ENCODE measurements at regions not wholly inside any gene's neighbourhood (a gene's known extent, or its start where the extent isn't known, plus 50 kb on each side); places are given as distances from the start of the nearest gene placed in this dataset.

DNA sequence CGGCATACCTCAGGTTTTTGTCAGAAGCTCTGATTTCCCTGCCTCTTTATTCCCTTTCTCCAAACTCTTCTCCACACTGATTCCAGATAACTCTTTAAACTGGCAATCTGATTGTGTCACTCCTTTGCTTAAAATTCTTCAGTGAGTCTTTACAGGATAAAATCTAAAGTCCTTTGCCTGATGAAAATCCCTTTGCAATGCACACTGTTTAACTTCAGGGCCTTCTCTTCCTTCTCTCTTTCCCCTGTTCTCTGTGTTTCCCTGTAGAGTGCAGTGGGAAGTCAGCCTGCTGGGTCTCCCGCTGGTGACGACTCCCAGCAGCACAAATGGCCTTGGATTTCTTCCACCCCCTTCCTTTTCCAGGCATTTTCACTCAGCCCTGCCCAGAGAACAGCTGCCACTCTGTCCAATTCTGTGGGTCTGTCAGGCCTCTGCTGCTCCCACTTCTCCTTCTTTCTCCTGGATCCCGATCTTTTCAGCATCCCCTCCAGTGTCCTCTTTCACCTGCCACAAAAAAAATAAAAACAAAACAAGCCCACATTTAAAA, 189.9 kb upstream of the NWD2 start:
- no peaks in the 10 kb centered on the region for H3K36me3 ChIP-seq
- H3K27ac ChIP-seq: no peak overlapping the region
- no peak for ATAC-seq
- H3K4me3 ChIP-seq: no peak overlapping the region
- WGBS, 2 donors (ENCODE audit: low coverage in 1 of 2): 26 to 46% methylated on average over 4 of the region's 4 CpGs
- no peaks in the 10 kb centered on the region for H3K4me1 ChIP-seq
- no peaks in the 10 kb centered on the region for H3K27me3 ChIP-seq
- no peak for TF ChIP-seq POLR2AphosphoS5 (IDR thresholded peaks at IDR 0.05)
- TF ChIP-seq EP300 (IDR thresholded peaks at IDR 0.05): no peak
- TF ChIP-seq, protein P1, sequence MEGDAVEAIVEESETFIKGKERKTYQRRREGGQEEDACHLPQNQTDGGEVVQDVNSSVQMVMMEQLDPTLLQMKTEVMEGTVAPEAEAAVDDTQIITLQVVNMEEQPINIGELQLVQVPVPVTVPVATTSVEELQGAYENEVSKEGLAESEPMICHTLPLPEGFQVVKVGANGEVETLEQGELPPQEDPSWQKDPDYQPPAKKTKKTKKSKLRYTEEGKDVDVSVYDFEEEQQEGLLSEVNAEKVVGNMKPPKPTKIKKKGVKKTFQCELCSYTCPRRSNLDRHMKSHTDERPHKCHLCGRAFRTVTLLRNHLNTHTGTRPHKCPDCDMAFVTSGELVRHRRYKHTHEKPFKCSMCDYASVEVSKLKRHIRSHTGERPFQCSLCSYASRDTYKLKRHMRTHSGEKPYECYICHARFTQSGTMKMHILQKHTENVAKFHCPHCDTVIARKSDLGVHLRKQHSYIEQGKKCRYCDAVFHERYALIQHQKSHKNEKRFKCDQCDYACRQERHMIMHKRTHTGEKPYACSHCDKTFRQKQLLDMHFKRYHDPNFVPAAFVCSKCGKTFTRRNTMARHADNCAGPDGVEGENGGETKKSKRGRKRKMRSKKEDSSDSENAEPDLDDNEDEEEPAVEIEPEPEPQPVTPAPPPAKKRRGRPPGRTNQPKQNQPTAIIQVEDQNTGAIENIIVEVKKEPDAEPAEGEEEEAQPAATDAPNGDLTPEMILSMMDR (IDR thresholded peaks at IDR 0.05): no peak
- TF ChIP-seq POLR2A (IDR thresholded peaks at IDR 0.05): no peak
- no peaks in the 10 kb centered on the region for H3K9me3 ChIP-seq

DNA sequence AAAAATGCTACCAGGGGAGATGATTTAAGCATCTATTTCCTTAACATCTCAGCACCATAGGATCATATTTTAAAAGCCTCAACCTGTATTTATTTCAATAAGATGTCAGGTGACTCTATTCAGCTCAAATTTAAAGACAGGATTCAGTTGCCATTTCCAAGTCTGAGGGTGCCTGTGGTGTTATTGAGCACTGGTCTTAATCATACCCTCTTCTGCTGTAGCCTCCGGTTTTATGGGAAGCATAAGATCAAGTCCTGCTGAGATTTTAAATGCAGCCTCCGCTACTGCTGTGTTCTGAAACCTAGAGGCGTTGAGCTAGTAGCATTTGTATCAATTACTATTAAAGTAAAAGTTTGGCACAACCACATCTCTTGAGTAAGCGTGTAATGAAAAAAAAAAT, 185.7 kb upstream of the NWD2 start:
- Histone ChIP-seq H3K4me3 (no peak overlapping the region), H3K9me3 (no peaks in the 10 kb centered on the region), H3K27ac (no peak overlapping the region), H3K36me3 (no peaks in the 10 kb centered on the region), H3K27me3 (no peaks in the 10 kb centered on the region), H3K4me1 (no peaks in the 10 kb centered on the region)
- ATAC-seq: no peak
- TF ChIP-seq, protein P1 (IDR thresholded peaks at IDR 0.05): no peak
- no peak for TF ChIP-seq POLR2AphosphoS5 (IDR thresholded peaks at IDR 0.05)
- no peak for TF ChIP-seq EP300 (IDR thresholded peaks at IDR 0.05)
- no peak for TF ChIP-seq POLR2A (IDR thresholded peaks at IDR 0.05)
- 78 to 79% methylated on average over 4 of the region's 4 CpGs for WGBS, 2 donors (ENCODE audit: low coverage in 1 of 2)

DNA sequence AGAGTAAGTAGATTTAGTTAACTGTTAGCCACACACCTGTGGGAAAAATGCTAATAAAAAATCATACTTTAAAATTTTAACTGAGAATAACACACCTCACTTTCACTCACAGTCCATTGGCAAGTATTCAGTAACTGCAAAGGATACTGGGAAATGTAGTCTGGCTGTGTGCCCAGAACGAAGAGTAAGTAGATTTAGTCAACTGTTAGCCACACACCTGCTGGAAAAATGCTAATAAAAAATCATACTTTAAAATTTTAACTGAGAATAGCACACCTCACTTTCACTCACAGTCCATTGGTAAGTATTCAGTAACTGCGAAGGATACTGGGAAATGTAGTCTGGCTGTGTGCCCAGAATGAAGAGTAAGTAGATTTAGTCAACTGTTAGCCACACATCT, 178.4 kb upstream of the NWD2 start:
- TF ChIP-seq POLR2A (IDR thresholded peaks at IDR 0.05): no peak
- TF ChIP-seq, protein P1 (IDR thresholded peaks at IDR 0.05): no peak
- TF ChIP-seq EP300 (IDR thresholded peaks at IDR 0.05): no peak
- TF ChIP-seq POLR2AphosphoS5 (IDR thresholded peaks at IDR 0.05): no peak
- H3K4me1 ChIP-seq: no peaks in the 10 kb centered on the region
- H3K27ac ChIP-seq: no peak overlapping the region
- no peak for ATAC-seq
- H3K27me3 ChIP-seq: no peaks in the 10 kb centered on the region
- no peaks in the 10 kb centered on the region for H3K36me3 ChIP-seq
- H3K9me3 ChIP-seq: no peaks in the 10 kb centered on the region
- no peak overlapping the region for H3K4me3 ChIP-seq
- WGBS, 2 donors (ENCODE audit: low coverage in 1 of 2): 32 to 38% methylated on average over 2 of the region's 2 CpGs

DNA sequence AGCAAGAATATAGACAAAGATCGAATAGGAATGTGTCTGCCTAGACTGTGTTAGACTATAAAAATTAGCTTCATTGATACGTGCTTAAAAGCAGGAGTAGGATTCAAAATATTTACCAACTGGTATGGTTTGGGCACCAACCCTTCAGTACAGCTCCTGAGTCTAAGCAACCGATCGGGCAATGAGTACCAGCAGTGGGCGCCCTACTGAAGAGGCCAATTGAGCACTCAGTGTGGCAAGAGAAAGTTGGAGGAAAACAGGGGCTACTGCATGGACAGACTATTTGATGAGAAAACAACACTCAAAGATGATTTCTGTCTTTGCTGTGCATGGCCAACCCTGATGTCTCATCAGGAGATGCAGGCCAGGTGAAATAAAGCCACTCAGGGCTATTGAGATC, 176.0 kb upstream of the NWD2 start:
- WGBS, 2 donors (ENCODE audit: low coverage in 1 of 2): 36 to 41% methylated on average over 2 to 5 of the region's 5 CpGs
- ATAC-seq: no peak

DNA sequence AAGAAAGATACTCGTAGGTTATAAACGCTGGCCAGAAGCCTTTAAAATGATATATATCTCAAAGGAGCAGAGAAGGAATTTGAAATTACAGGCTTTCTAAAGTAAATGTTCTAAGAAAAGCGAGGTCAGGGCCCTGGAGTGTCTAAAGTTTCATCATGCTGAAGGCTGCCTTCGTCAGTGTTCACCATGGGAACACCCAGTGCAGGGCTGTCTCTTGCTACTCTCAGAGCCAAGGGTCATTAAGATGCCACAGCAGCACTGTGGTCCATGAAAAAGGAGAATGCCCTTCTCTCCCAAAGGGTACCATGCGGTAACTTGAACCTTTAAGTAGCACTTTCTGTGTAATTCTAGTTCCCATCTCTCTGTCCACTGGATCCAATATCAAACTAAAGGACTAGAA, 174.5 kb upstream of the NWD2 start:
- WGBS, 2 donors (ENCODE audit: low coverage in 1 of 2): 68 to 69% methylated on average over 5 of the region's 5 CpGs
- Histone ChIP-seq H3K27ac (no peak overlapping the region), H3K27me3 (no peaks in the 10 kb centered on the region), H3K36me3 (no peaks in the 10 kb centered on the region), H3K9me3 (no peaks in the 10 kb centered on the region), H3K4me3 (no peak overlapping the region), H3K4me1 (no peaks in the 10 kb centered on the region)
- no peak for ATAC-seq
- no peak for TF ChIP-seq POLR2A (IDR thresholded peaks at IDR 0.05)
- TF ChIP-seq EP300 (IDR thresholded peaks at IDR 0.05): no peak
- TF ChIP-seq POLR2AphosphoS5 (IDR thresholded peaks at IDR 0.05): no peak
- TF ChIP-seq, protein P1 (IDR thresholded peaks at IDR 0.05): no peak

More for the DNA sequence above, 176.0 kb upstream of the NWD2 start:
- no peak overlapping the region for H3K4me3 ChIP-seq
- H3K27ac ChIP-seq: no peak overlapping the region
- no peaks in the 10 kb centered on the region for H3K27me3 ChIP-seq
- H3K4me1 ChIP-seq: no peaks in the 10 kb centered on the region
- H3K36me3 ChIP-seq: no peaks in the 10 kb centered on the region
- no peaks in the 10 kb centered on the region for H3K9me3 ChIP-seq
- TF ChIP-seq POLR2AphosphoS5 (IDR thresholded peaks at IDR 0.05) (no peak), POLR2A (IDR thresholded peaks at IDR 0.05) (no peak), EP300 (IDR thresholded peaks at IDR 0.05) (no peak)
- TF ChIP-seq, protein P1 (IDR thresholded peaks at IDR 0.05): no peak
